ENCODE measurements at regions not wholly inside any gene's neighbourhood (a gene's known extent, or its start where the extent isn't known, plus 50 kb on each side); places are given as distances from the start of the nearest gene placed in this dataset.

GRCh38 chr3:4158329-4158728, 144.8 kb upstream of the SETMAR start:
- TF ChIP-seq CTCF (IDR thresholded peaks at IDR 0.05) (no peak), POLR2A (IDR thresholded peaks at IDR 0.05) (no peak)

All from right lobe of liver (tissue), 4 donors.